Endothelial cell of umbilical vein (primary cell): ENCODE measurements at regions not wholly inside any gene's neighbourhood (a gene's known extent, or its start where the extent isn't known, plus 50 kb on each side); places are given as distances from the start of the nearest gene placed in this dataset.

Experiments used
- BruUV-seq: library from RNA; stranded (reverse); fragments of 400-500 nt; replicated peaks from 2 replicates; lab custom pipeline; 2021; lab: Mats Ljungman, UMichigan
- CTCF ChIA-PET: fragments of 300-600, 350-600 bp; sonication (Branson Sonifier 250); formaldehyde crosslinking; loops from one replicate; lab custom pipeline; 2021; ENCODE audit warnings: antibody characterized with exemption, inconsistent platforms; lab: Charles Lee
- POLR2A ChIA-PET: fragments of 300-600, 350-600 bp; sonication (Branson Sonifier 250); formaldehyde crosslinking; loops from one replicate; lab custom pipeline; 2021; ENCODE audit warnings: antibody characterized with exemption, inconsistent platforms; lab: Charles Lee
- DNase-seq: peaks from one replicate; pipeline ENCODE4 v3.0.0-alpha.2; 2011; ENCODE audit warnings: low read depth, low spot score
- FAIRE-seq: peaks from 2 replicates; lab custom pipeline; 2011; peaks lifted over from hg19 to GRCh38; lab: Jason Lieb, UNC
- H2AFZ ChIP-seq: 2 replicates; pipeline ENCODE4 v1.6.0; 2012; ENCODE audit warnings: low read depth, low read length, control low read depth, inconsistent platforms
- H3K27ac ChIP-seq: 2 replicates; pipeline ENCODE4 v1.5.1; 2011; ENCODE audit warnings: low read depth, mild to moderate bottlenecking, control low read depth, low read length, moderate library complexity; ENCODE audit not compliant: insufficient read depth
- H3K27me3 ChIP-seq, 2 experiments: 2 replicates each; pipeline versions ENCODE4 v1.6.0 to v1.6.1; 2011; ENCODE audit warnings: low read length in 2 of 2, mixed read lengths in 1 of 2; ENCODE audit not compliant: control insufficient read depth in 2 of 2, insufficient read depth in 2 of 2
- H3K36me3 ChIP-seq, 2 experiments: 2 replicates in 1 of 2; 3 replicates in 1 of 2; pipeline ENCODE4 v1.5.1; 2011; ENCODE audit warnings: low read length in 2 of 2, mild to moderate bottlenecking in 1 of 2, moderate library complexity in 1 of 2; ENCODE audit not compliant: control insufficient read depth in 2 of 2, insufficient read depth in 2 of 2; ENCODE audit errors: extremely low read depth in 1 of 2
- H3K4me1 ChIP-seq: 3 replicates; pipeline ENCODE4 v1.5.1; 2011; ENCODE audit warnings: mild to moderate bottlenecking, low read length; ENCODE audit not compliant: control insufficient read depth, insufficient read depth; ENCODE audit errors: extremely low read depth
- H3K4me2 ChIP-seq: 2 replicates; pipeline ENCODE4 v1.6.1; 2011; ENCODE audit warnings: low read length, control low read depth, mixed read lengths; ENCODE audit not compliant: insufficient read depth
- H3K4me3 ChIP-seq, 3 experiments: fragments of 200-600 bp in 1 of 3; sonication (generic), shearing (Covaris generic) in 1 of 3; replicated peaks in 1 of 3; 2 replicates each; pipeline ENCODE4 v1.5.1; 2011 to 2016; ENCODE audit warnings: control low read depth in 3 of 3, low read length in 3 of 3, mild to moderate bottlenecking in 2 of 3, inconsistent platforms in 1 of 3, low read depth in 1 of 3, moderate library complexity in 1 of 3; ENCODE audit not compliant: insufficient read depth in 1 of 3
- H3K79me2 ChIP-seq: 2 replicates; pipeline ENCODE4 v1.6.0; 2012; ENCODE audit warnings: low read length, inconsistent platforms; ENCODE audit not compliant: control insufficient read depth, insufficient read depth
- H3K9ac ChIP-seq: replicated peaks from 2 replicates; pipeline ENCODE3; 2011; ENCODE audit warnings: low read length, control low read depth; ENCODE audit not compliant: insufficient read depth; ENCODE audit errors: extremely low read depth
- H3K9me1 ChIP-seq: replicated peaks from 3 replicates; pipeline ENCODE4 v1.6.0; 2011; ENCODE audit warnings: mild to moderate bottlenecking, low read length; ENCODE audit not compliant: control insufficient read depth, insufficient read depth; ENCODE audit errors: extremely low read depth
- H3K9me3 ChIP-seq: replicated peaks from 2 replicates; pipeline ENCODE4 v1.5.1; 2012; ENCODE audit warnings: low read length, inconsistent platforms; ENCODE audit not compliant: control insufficient read depth, insufficient read depth
- H4K20me1 ChIP-seq: replicated peaks from 2 replicates; pipeline ENCODE3; 2011; ENCODE audit warnings: mild to moderate bottlenecking, low read length; ENCODE audit not compliant: control insufficient read depth, insufficient read depth; ENCODE audit errors: extremely low read depth
- EZH2 ChIP-seq: IDR thresholded peaks from 2 replicates; pipeline ENCODE4 v1.6.1; 2012; ENCODE audit warnings: borderline replicate concordance, low read depth, mild to moderate bottlenecking, moderate library complexity, low read length, inconsistent platforms; ENCODE audit not compliant: severe bottlenecking
- FOS ChIP-seq: IDR thresholded peaks from 2 replicates; pipeline ENCODE4 v1.6.1; 2011; ENCODE audit warnings: mild to moderate bottlenecking, low read length, moderate library complexity, borderline replicate concordance; ENCODE audit not compliant: insufficient read depth
- GATA2 ChIP-seq: IDR thresholded peaks from 2 replicates; pipeline ENCODE4 v1.7.0; 2011; ENCODE audit warnings: low read depth, mild to moderate bottlenecking, moderate library complexity, mixed read lengths, low read length; ENCODE audit not compliant: insufficient read length, insufficient read depth
- JUN ChIP-seq: IDR thresholded peaks from 2 replicates; pipeline ENCODE4 v1.6.1; 2011; ENCODE audit warnings: borderline replicate concordance, low read depth; ENCODE audit not compliant: insufficient read length, insufficient read depth
- MYC ChIP-seq: IDR thresholded peaks from one replicate; pipeline ENCODE4 v1.6.1; 2011; ENCODE audit warnings: mild to moderate bottlenecking, low read depth, low read length
- POLR2A ChIP-seq: IDR thresholded peaks from 2 replicates; pipeline ENCODE4 v1.6.1; 2012; ENCODE audit warnings: low read depth, mild to moderate bottlenecking, control low read depth, low read length
- POLR2AphosphoS5 ChIP-seq: IDR thresholded peaks from 2 replicates; pipeline ENCODE4 v1.6.1; 2012; ENCODE audit warnings: low read depth, mild to moderate bottlenecking, control low read depth, low read length, moderate library complexity; ENCODE audit not compliant: insufficient read depth
- dilution Hi-C: fragments of 300-500 bp; cut with MboI; formaldehyde crosslinking; loops from one replicate; pipeline ENCODE4 v1.15.0; 2019; ENCODE audit warnings: low sequenced_read_pairs; ENCODE audit not compliant: extremely low pct_ligation_motif_present
- intact Hi-C: fragments of 100-400 bp; cut with micrococcal nuclease; formaldehyde crosslinking; loops from one replicate; pipeline ENCODE4 v1.10.0; 2022
- TF ChIP-seq, protein P1 (sequence below), 2 donors: IDR thresholded peaks; 1 replicate in 1 of 2; 2 replicates in 1 of 2; pipeline ENCODE4 v1.5.1; 2011; ENCODE audit warnings: low read length in 2 of 2, mild to moderate bottlenecking in 2 of 2, moderate library complexity in 2 of 2, control low read depth in 1 of 2, inconsistent platforms in 1 of 2, low read depth in 1 of 2; ENCODE audit not compliant: insufficient read depth in 1 of 2; ENCODE audit errors: extremely low read depth in 1 of 2
- TF ChIP-seq, protein P2 (sequence below): IDR thresholded peaks from 2 replicates; pipeline ENCODE4 v1.6.1; 2011; ENCODE audit not compliant: insufficient read depth, insufficient read length

DNA sequence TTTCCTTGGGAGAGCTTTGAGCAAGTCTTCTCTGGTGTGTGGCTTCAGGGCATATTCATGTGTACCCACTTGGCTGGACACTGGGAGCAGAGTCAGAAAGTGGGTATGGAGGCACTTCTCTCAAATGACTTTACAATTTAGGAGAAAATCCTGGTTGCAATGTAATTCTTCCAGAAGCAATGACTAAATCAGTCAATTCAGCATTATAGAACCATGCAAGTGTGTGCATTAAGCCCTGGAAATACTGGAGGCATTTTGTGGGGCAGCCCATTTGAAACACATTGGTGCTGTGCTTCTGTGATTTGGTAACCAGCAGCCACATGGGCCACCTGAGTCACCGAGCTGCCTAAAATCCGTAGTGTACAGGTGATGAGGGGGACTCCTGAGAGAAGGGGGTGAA is 94.6 kb upstream of the TAS2R1 start:
- H3K9me3 ChIP-seq: peaks cover 2% of the 10 kb centered on the region
- no peak overlapping the region for H3K4me3 ChIP-seq
- H3K4me2 ChIP-seq: no peak overlapping the region
- ChIA-PET POLR2A (no interaction called here), CTCF (no interaction called here)
- H3K9ac ChIP-seq: no peak overlapping the region
- no peaks in the 10 kb centered on the region for H4K20me1 ChIP-seq
- no peaks in the 10 kb centered on the region for H3K27me3 ChIP-seq
- no peak overlapping the region for H2AFZ ChIP-seq
- dilution Hi-C loops: no loop called here
- H3K79me2 ChIP-seq: no peaks in the 10 kb centered on the region
- no peak for DNase-seq
- intact Hi-C loops: no loop called here
- BruUV-seq: no TSS peak
- TF ChIP-seq POLR2AphosphoS5: no peak
- no peak for TF ChIP-seq GATA2
- TF ChIP-seq, protein P1, sequence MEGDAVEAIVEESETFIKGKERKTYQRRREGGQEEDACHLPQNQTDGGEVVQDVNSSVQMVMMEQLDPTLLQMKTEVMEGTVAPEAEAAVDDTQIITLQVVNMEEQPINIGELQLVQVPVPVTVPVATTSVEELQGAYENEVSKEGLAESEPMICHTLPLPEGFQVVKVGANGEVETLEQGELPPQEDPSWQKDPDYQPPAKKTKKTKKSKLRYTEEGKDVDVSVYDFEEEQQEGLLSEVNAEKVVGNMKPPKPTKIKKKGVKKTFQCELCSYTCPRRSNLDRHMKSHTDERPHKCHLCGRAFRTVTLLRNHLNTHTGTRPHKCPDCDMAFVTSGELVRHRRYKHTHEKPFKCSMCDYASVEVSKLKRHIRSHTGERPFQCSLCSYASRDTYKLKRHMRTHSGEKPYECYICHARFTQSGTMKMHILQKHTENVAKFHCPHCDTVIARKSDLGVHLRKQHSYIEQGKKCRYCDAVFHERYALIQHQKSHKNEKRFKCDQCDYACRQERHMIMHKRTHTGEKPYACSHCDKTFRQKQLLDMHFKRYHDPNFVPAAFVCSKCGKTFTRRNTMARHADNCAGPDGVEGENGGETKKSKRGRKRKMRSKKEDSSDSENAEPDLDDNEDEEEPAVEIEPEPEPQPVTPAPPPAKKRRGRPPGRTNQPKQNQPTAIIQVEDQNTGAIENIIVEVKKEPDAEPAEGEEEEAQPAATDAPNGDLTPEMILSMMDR (IDR thresholded peaks at IDR 0.05; ENCODE audit: extremely low read depth in 1 of 2, insufficient read depth in 1 of 2, low read depth in 1 of 2, low read length in 2 of 2): no peak
- no peak for TF ChIP-seq FOS
- no peak for TF ChIP-seq MYC
- no peak for TF ChIP-seq POLR2A
- TF ChIP-seq JUN: no peak
- TF ChIP-seq EZH2: no peak
- TF ChIP-seq, protein P2, sequence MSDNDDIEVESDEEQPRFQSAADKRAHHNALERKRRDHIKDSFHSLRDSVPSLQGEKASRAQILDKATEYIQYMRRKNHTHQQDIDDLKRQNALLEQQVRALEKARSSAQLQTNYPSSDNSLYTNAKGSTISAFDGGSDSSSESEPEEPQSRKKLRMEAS: no peak
- H3K36me3 ChIP-seq: no peaks in the 10 kb centered on the region
- no peak for FAIRE-seq
- no peaks in the 10 kb centered on the region for H3K4me1 ChIP-seq
- H3K9me1 ChIP-seq: no peaks in the 10 kb centered on the region
- no peak overlapping the region for H3K27ac ChIP-seq
